ENCODE measurements at regions not wholly inside any gene's neighbourhood (a gene's known extent, or its start where the extent isn't known, plus 50 kb on each side); places are given as distances from the start of the nearest gene placed in this dataset.

GRCh38 chr18:78548261-78549058 lies 431.2 kb upstream of the SALL3 start:
- no peak for DNase-seq (ENCODE audit: low read depth in 2 of 3, low spot score in 1 of 3)

DNA sequence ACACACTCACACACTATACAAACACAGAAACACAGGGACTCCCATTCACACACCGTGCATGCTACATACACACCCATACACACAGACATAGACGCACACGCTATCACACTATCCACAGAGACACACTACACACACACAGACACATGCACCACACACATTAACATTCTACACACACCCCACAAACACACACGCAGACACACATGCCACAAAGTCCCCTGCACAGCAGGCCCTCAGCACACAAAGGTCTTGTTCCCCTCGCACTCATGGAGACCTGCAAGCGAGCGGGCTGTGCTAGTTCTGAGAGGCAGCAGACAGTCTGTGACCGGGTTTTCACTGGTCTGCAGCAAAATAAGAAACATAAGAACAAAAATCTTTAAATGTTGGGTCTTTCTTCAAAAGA lies 429.6 kb upstream of the SALL3 start:
- no peak for DNase-seq (ENCODE audit: low read depth in 2 of 3, low spot score in 1 of 3)

- no peak for DNase-seq (ENCODE audit: low read depth in 2 of 3, low spot score in 1 of 3)
Observed at GRCh38 chr18:78554944-78555608, 424.5 kb upstream of the SALL3 start.

DNA sequence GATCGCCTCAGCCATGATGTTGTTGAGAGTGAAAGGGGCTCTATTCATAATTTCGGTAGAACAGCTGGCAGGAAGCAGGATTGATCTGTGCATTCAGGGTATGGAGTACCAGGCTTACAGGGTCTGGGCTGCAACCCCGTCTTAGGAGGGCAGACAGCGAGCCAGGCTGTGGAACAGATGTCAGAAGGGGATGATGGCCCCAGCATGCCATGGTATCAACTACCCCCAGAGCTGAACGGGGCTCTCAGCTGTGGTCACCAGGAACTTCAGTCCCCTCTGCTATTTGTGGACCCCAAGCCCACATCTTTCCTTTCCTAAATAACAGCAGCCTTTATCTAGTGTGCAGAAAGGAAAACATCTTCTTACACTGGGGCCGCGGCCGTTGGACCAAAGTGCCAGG lies 422.2 kb upstream of the SALL3 start:
- no peak for DNase-seq (ENCODE audit: low read depth in 2 of 3, low spot score in 1 of 3)

- no peak for DNase-seq (ENCODE audit: low read depth in 2 of 3, low spot score in 1 of 3)
Observed at GRCh38 chr18:78558101-78558810, 421.4 kb upstream of the SALL3 start.

DNA sequence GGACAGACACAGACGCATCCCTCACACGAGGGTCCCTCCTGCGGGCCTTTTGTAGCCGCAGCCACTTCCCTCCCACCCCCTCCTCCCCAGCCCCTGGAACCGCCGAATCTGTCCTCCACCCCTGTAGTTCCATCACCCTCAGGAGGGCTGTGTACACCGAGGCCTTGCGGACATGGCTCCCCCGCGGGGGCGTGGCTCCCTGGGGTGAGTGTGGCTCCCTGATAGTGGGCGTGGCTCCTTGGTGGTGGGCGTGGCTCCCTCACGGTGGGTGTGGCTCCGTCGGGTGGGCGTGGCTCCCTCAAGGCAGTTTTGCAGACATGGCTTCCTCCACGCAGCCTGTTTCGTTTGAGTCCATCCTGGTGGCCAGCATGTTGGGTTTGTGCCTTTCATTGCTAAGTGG lies 420.7 kb upstream of the SALL3 start:
- no peak for DNase-seq (ENCODE audit: low read depth in 2 of 3, low spot score in 1 of 3)

GRCh38 chr18:78559584-78559983 lies 420.0 kb upstream of the SALL3 start:
- no peak for DNase-seq (ENCODE audit: low read depth in 2 of 3, low spot score in 1 of 3)

GRCh38 chr18:78561757-78562510 lies 417.7 kb upstream of the SALL3 start:
- no peak for DNase-seq (ENCODE audit: low read depth in 2 of 3, low spot score in 1 of 3)

DNA sequence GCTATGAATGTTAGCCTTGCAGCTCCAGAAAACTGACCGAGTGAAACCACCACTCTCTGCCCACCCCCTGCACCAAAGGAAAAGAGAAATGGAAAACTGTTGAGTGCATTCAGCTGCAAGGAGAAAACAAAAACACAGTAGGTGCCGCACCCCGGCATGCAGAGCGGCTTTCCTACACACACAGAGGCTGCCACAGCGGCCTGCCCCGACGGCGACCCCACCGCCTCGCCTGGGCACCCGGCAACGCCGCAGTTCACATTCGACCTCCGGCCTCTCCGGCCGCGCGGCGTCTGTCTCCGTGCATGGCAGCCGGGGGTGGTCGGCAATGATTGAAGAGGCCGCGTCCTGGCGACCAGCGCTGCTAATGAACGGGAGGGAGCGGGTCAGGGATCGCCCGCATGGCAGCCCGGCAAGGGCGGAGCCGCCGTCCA lies 417.1 kb upstream of the SALL3 start:
- DNase-seq (ENCODE audit: low read depth in 2 of 3, low spot score in 1 of 3): no peak

DNA sequence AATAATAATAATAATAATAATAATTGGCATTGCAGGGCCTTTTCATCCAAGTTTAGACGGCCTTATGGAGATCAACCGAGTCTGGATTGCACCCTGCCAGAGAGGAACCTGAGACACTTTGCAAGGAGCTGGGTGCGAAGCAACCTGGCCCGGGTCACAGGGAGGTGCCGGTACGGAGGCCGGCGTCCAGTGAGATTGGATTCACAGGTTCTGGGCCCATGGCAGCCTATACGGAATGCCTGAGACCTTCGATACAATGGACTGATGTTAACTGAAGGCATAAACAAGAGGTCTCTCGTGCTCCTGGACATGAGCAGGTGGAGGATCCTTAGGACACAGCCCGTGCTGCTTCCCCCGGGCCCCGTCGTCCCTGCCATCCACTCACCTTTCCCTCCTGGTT lies 416.5 kb upstream of the SALL3 start:
- DNase-seq (ENCODE audit: low read depth in 2 of 3, low spot score in 1 of 3): no peak

DNA sequence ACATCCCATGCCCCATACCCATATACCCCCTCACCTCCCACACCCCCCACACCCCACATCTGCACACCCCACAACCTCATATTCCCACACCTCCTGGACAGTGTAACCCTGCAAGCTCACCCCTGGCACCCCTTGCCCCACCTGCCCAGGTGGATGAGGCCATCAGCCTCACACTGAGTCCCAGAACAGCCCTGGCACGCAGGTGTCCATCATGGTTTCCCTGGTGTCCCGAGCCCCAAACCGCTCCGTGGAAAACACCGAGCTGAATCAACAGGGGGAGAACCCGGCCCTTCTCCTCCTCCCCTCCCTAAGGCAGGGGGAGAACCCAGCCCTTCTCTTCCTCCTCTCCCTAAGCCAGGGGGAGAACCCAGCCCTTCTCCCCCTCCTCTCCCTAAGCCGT lies 415.6 kb upstream of the SALL3 start:
- no peak for DNase-seq (ENCODE audit: low read depth in 2 of 3, low spot score in 1 of 3)

GRCh38 chr18:78564518-78564917 lies 415.1 kb upstream of the SALL3 start:
- no peak for DNase-seq (ENCODE audit: low read depth in 2 of 3, low spot score in 1 of 3)

- no peak for DNase-seq (ENCODE audit: low read depth in 2 of 3, low spot score in 1 of 3)
Observed at GRCh38 chr18:78565240-78565639, 414.4 kb upstream of the SALL3 start.

DNA sequence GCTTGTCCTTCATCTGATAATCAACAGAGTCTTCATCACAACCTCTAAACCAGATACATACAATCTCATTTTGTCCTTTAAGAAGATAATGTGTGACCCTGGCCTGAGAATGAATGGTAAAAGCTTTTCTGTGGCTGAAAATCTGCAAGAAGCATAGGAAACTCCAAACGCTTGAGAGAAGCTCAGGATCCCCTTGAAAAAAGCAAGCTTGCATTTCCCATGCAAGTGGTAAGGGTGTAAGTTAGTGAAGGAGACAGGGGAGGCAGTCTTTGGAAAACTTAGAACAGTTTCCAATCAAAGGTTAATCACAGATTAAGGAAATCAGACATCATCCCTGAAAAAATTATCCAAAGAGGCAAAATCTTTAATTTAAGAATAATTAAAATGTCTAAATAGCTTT lies 413.6 kb upstream of the SALL3 start:
- DNase-seq (ENCODE audit: low read depth in 2 of 3, low spot score in 1 of 3): no peak

DNA sequence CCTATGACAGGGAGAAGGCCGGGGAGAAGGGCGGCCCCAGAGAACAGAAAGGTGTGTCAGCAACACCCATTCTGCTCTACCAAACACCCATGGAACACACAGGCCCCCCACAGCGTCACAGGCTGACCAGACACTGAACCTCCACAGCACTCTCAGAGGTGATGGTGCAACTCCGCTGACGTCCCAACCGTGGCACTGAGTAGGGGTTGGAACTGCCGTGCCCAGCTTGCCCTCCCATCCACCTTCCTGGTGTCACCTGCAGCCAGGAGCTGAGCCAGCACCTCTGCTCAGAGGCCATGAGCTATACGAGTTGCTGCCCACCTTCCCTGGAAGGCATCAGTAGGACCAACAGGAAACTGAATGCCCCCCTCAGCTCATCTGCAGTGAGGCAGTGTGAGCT lies 412.9 kb upstream of the SALL3 start:
- no peak for DNase-seq (ENCODE audit: low read depth in 2 of 3, low spot score in 1 of 3)

DNA sequence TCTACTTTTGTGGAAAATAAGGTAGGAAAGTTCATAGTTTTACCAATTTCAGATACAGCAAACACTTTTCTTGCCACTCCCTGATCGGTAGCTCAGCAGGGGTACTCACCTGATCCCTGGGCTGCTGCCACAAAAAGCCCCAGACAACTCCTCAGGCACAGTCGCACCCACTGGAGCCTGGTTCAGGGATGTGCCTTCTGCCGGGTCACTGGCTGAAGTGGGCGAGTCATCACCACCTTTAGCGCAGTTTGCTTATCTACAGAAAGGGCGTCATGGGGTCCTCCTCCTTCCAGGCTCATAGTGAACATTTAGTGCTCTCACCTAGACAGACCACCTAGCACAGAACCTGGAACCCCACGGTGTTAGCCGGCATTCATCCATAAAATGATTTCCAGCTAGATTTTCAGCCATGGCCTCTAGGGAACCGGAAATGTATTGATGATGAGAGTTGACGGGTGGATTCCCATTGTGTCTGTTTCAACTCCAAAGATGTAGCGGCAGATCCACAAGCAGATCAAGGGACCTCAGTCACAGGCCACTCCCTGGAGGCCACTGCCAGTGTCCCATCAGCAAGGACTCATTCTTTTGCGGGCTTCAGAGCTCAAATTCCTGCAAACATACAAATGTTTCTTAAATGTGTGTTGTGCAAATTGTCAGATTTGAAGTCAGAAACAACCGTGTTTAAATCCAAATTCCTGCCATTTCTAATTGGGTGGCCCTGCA lies 408.4 kb upstream of the SALL3 start:
- no peak for DNase-seq (ENCODE audit: low read depth in 2 of 3, low spot score in 1 of 3)

DNA sequence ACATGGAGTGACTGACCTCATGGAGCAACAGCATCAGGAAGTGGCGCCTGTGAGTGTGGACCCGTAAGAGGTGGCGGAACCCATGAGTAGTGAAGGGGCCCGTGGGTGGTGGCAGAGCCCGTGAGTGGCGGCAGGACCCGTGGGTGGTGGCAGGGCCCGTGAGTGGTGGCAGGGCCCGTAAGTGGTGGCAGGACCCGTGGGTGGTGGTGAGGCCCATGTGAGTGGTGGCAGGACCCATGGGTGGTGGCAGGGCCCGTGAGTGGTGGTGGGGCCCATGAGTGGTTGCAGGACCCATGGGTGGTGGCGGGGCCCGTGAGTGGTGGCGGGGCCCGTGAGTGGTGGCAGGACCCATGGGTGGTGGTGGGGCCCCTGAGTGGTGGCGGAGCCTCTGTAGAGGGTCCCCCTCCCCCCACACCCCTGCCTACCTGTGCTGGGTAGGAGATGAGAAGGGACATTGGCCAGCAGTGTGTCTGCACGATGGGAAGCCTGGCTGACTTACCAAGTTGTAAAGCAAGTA lies 407.7 kb upstream of the SALL3 start:
- DNase-seq (ENCODE audit: low read depth in 2 of 3, low spot score in 1 of 3): no peak

- no peak for DNase-seq (ENCODE audit: low read depth in 2 of 3, low spot score in 1 of 3)
Observed at GRCh38 chr18:78573773-78574172, 405.8 kb upstream of the SALL3 start.

DNA sequence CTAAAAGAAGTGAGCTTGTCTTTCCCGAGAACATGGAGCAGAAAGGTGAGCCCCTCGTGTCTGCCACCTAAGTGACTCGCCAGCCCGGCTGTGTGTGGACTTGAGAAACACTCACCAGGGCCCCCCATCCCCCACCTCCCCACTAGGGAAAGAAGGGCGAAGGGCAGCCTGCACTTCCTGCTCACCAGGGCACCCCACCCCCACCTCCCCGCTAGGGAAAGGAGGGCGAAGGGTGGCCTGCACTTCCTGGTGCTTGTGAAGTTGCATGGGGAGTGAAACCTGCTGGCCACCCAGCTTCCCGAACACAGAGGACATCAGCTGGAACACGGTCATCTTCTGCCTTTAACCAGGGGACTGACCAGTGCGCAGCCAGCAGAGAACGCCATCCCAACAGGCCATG lies 402.7 kb upstream of the SALL3 start:
- DNase-seq (ENCODE audit: low read depth in 2 of 3, low spot score in 1 of 3): no peak

DNA sequence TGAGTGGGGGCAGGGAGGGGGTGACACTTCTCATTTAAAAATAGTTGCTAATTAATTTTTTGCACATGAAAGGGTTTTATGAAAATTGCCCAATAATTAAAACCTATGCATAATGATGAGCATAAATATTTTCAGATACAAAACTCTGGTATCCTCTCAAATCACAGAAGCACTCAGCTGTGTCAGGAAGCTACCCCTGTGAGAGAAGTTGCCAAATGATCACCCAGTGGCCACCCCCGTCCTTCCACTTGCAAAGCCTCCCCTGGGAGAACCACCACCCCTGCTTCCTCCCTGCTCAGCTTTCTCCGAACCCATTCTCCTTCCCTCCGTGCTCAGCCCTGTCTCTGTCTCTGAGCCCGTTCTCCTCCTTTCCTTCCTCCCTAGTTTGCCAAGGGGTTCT lies 400.2 kb upstream of the SALL3 start:
- no peak for DNase-seq (ENCODE audit: low read depth in 2 of 3, low spot score in 1 of 3)

All from stimulated activated CD4-positive, alpha-beta T cell treated with anti-CD3 and anti-CD28 coated beads, Interleukin-12 subunit alpha, Interleukin-12 subunit beta, amount 100 ng/mL, for 48 hours (primary cell).